ENCODE measurements at regions not wholly inside any gene's neighbourhood (a gene's known extent, or its start where the extent isn't known, plus 50 kb on each side); places are given as distances from the start of the nearest gene placed in this dataset.

DNA sequence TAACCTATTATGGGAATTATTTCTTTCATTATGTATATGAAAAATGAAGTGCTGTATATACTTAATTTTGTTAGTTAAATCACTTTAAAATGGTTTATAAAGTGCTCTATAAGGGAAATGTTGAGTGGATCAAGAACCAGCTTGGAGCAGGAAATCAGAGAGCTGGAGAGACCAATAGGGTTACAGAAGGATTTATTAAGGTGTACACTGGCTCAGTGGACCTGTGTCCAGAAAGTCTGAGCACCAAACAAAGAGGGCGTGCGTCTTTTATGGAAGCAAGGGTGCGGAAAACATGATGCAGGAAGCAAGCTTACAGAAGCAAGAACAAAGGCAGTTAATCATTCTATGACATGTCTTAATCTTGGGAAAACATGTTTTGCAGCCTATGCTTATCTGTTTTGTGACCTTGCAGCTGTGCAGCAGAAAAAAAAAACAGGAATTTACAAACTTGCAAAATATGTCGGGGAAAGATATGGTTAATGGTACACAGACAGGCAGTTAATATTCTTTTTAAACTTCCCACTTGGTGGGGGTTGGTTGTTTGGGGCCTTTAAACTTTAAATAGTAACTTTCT is 65.2 kb upstream of the SLC35G4 start:
- TF ChIP-seq CTCF (IDR thresholded peaks at IDR 0.05) (no peak), EP300 (IDR thresholded peaks at IDR 0.05) (no peak)

Measured in ovary (tissue), 3 donors.